ENCODE measurements at regions not wholly inside any gene's neighbourhood (a gene's known extent, or its start where the extent isn't known, plus 50 kb on each side); places are given as distances from the start of the nearest gene placed in this dataset.

DNA sequence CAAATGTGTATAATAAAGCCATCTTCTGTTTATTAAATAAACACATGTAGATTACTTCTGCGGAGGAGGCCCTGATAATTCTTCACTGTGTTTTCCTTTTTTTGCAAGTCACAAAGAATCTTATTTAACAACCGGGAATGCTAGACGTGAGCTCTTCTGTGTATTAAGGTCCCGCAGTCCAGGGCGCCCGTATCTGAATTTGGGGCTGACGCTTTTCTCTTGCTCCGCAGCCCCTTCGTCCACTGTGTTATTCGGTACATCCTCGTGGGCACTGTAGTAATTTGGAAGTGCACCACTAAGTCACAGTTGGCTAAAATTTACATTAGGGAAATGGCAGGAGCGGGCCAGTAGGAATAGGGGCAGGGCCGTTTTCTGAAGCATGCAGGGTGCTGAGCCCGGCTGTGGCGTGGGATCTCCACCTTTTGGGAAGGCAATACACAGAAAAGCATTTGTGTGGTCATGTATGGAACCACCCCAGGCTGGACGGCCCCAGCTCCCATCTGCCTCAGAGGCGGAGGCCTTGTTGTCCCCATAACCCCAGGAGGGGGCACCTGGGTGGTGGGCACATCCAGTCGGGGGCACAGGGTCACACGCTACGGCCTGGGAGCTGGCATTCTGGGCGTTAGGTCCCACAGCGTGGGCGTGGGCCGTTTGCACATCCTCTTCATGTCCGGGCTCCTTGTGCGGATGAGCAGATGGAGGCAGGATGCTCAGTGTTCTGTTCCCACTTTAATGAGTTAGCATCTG lies 258.7 kb upstream of the IRX4 start:
- no peak for DNase-seq (ENCODE audit: low read depth in 1 of 2, low spot score in 1 of 2)

DNA sequence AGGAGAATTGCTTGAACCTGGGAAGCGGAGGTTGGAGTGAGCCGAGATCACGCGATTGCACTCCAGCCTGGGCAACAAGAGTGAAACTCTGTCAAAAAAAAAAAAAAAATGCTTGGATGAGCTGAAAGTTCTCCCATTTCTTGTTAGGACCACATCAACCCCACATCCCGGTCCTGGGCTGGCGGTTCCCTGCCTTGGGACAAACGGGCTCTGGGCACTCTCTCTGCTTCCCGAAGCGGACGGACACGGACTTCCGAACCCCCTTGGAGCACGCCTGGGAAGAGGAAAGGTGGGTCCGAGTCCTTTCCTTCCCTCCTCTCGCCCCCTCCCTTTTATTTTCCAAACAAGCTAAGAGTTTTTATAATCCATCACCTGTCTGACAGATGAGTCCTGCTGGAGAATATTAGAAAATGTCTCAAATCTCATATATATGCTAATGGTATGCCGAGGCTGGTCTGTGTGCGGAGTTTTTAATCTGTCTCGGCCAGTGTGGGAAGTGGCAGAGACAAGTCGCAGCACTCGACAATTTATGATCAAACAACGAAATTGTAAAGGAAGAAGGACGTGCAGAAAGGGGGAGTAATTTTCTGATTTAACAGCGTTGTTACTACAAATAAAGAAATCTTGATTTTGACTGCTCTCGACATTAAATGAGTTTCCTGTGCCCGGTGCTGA lies 257.9 kb upstream of the IRX4 start:
- DNase-seq (ENCODE audit: low read depth in 1 of 2, low spot score in 1 of 2) = no peak

DNA sequence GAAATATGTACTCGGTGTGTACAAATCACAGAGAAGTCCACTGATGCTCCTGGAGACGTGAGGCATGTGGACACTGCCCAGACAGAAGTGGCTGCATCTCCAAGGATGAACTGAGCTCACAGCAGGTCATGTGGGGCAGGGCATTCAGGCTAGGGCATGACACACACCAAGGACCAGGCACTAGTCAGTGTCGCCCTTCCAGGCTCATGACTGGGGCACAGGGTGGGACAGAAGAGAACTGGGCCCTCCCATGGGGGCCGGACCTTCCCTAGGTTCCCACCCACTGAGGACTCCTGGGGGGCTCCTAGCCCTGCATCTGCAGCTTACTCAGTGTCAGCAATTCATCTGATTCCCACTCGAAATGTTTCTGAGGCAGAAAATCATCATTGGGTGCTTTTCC lies 256.8 kb upstream of the IRX4 start:
- DNase-seq (ENCODE audit: low read depth in 1 of 2, low spot score in 1 of 2) = no peak

- no peak for DNase-seq (ENCODE audit: low read depth in 1 of 2, low spot score in 1 of 2)
These were observed 256.2 kb upstream of the IRX4 start for GRCh38 chr5:2138896-2139295.

GRCh38 chr5:2137444-2138050 lies 254.8 kb upstream of the IRX4 start:
- no peak for DNase-seq (ENCODE audit: low read depth in 1 of 2, low spot score in 1 of 2)

- no peak for DNase-seq (ENCODE audit: low read depth in 1 of 2, low spot score in 1 of 2)
These were observed 254.1 kb upstream of the IRX4 start for GRCh38 chr5:2136728-2137333.

DNA sequence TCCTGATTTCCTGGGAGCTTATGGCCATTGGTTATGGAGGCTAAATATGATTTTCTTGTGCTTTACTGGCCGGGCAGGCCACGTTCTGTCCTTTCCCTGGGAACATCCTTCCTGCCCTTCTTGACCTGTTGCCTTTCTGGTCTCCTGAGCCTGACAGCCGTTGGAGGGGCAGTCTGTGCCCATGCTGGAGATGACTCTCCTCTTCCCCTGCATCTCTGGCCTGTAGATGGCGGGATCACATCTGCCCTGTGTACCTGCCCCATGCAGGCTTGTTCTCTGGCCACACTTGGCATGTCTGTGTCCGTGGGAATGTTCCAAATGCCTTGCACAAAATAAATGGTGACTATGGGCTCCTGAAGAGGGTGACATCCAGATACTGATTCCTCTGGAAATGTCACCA lies 253.1 kb upstream of the IRX4 start:
- DNase-seq (ENCODE audit: low read depth in 1 of 2, low spot score in 1 of 2) = no peak

DNA sequence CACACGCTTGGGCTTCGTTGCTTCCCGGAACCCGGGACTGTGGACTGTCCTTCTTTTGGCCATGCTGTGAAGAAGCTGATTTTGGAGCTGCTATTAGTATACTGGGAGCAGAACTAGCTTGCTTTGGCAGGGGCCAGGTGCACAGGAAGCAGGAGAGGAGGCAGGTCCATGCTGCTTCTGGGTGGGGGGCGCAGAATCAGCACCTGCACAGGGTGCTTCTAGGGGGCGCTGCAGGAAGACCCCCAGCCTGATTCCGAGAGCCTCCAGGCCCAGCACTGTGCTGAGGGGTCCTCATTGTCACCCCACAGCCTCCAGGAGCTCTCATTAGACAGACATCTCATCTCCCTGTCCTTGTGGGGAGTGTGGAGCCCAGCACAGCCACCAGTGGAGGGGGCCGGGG lies 252.6 kb upstream of the IRX4 start:
- no peak for DNase-seq (ENCODE audit: low read depth in 1 of 2, low spot score in 1 of 2)

- no peak for DNase-seq (ENCODE audit: low read depth in 1 of 2, low spot score in 1 of 2)
These were observed 252.0 kb upstream of the IRX4 start for GRCh38 chr5:2134543-2135292.

DNA sequence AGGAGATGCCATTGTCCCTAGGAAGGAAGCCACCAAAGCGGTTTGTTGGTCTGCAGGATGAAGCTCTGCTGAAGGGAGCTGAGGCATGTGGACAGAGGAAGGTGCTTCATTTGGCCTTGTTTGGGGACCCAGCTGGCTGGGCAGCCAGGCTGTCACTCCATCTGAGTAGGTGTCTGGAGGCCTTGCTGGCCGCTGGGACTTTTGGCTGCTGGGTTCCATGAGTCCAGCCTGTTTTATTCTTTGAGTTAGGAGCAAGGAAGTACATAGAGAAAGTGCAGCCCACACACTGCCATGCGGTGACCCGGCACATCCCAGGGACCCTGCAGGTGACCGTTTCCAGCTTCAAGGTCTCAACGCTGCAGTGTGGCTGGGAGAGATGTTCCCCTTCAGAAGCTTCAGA lies 251.2 kb upstream of the IRX4 start:
- DNase-seq (ENCODE audit: low read depth in 1 of 2, low spot score in 1 of 2) = no peak

DNA sequence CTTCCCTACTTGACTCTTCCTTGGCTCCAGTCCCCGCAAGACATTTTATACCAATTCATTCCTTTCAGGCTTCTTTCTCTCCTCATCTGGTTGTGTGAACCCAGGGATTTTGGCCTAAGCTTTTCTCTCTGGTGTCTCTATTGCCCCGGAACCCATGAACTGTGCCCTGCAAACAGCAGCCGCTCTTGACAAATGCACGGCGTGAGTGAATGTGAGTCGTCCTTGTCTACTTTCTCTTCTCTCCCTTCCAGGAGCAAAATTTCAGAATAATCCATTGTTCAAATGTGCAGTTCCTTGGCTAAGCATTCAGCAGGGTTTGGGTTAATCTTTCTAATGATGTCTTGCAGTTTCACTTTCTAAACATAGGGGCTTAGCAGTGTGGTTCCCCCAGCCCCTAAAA lies 250.4 kb upstream of the IRX4 start:
- DNase-seq (ENCODE audit: low read depth in 1 of 2, low spot score in 1 of 2) = no peak

- no peak for DNase-seq (ENCODE audit: low read depth in 1 of 2, low spot score in 1 of 2)
These were observed 249.7 kb upstream of the IRX4 start for GRCh38 chr5:2132497-2132847.

- DNase-seq (ENCODE audit: low read depth in 1 of 2, low spot score in 1 of 2) = no peak
These were observed 249.2 kb upstream of the IRX4 start for GRCh38 chr5:2131826-2132496.

GRCh38 chr5:2131196-2131595 lies 248.5 kb upstream of the IRX4 start:
- no peak for DNase-seq (ENCODE audit: low read depth in 1 of 2, low spot score in 1 of 2)

DNA sequence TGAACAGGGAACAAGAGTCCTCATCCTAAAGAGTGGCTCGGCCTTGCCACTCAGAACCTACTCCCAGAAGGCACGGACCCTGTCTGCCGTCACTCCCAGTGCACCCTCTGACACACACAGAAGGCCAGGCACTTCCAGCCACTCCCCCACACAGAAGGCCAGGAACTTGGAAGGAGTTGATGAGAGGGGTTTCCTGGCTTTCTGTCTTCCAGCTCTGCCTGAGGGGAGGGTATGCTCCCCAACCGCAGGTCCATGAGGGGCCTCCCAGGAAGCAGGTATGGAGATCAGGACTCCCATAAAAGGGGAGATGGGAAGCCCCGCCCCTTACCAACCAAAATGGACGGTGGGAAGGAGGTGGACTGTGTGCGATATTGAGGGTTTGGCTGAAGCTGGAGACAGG lies 247.6 kb upstream of the IRX4 start:
- DNase-seq (ENCODE audit: low read depth in 1 of 2, low spot score in 1 of 2) = no peak

GRCh38 chr5:2129568-2130272 lies 247.0 kb upstream of the IRX4 start:
- no peak for DNase-seq (ENCODE audit: low read depth in 1 of 2, low spot score in 1 of 2)

GRCh38 chr5:2128686-2129355 lies 246.1 kb upstream of the IRX4 start:
- DNase-seq (ENCODE audit: low read depth in 1 of 2, low spot score in 1 of 2) = no peak

DNA sequence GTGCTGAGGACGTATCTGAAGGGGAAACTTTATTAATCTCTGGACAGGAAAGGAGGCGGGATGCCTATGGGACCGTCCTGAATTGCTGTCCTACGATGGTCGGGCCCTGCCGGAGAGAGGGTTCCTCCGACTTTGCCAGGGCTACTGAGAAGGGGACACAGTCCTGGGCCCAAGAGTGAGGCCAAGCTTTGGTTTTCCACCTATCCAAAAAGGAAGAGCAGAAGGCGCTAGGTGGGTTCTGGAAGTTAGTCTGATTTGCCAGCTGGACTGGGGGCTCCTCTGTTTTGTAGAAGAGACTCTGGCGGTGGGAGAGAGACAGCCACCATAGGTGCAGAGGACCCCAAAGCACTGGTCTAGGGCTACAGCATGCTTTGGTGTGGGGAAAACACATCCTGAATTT lies 243.8 kb upstream of the IRX4 start:
- no peak for DNase-seq (ENCODE audit: low read depth in 1 of 2, low spot score in 1 of 2)

DNA sequence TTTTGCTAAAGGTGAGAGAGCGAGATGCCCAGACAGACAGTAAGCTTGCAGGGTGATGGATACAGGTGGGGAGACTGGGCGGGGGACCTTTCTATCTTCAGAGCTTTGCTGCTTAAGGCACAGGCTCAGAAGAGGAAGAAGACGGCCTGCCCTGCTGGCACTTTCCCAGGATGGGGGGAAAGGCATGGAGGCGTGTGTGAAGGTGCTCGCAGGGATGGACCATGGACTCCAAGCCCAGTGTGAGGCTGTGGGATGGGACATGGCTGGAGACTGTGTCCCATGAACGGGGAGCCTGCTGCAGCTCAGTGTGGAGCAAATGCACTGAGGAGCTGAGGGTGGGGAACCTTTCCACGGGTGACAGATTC lies 243.2 kb upstream of the IRX4 start:
- DNase-seq (ENCODE audit: low read depth in 1 of 2, low spot score in 1 of 2) = no peak

All from activated T-helper 1 cell treated with anti-CD3 and anti-CD28 coated beads, Interleukin-2, amount 50 U/mL, for 16 hours (primary cell).